T-cell (primary cell): ENCODE measurements at regions not wholly inside any gene's neighbourhood (a gene's known extent, or its start where the extent isn't known, plus 50 kb on each side); places are given as distances from the start of the nearest gene placed in this dataset.

Experiments used
- ATAC-seq, 4 experiments: fragments of 200-7000 bp in 3 of 4; fragments of 150-1000 bp in 1 of 4; cut with Tn5 transposase; replicated peaks in 1 of 4; 1 replicate in 3 of 4; 2 replicates in 1 of 4; pipeline ENCODE4 v1.10.0; 2021; ENCODE audit warnings: moderate library complexity in 3 of 4, mild to moderate bottlenecking in 2 of 4, moderate number of reproducible peaks in 1 of 4
- CTCF ChIA-PET, 2 donors: fragments of 300-600 bp; sonication (Branson Sonifier 250); formaldehyde crosslinking; loops; one replicate each; lab custom pipeline; 2022; ENCODE audit warnings: antibody characterized with exemption in 2 of 2; lab: Charles Lee
- POLR2A ChIA-PET, 2 donors: fragments of 300-600 bp; sonication (Branson Sonifier 250); formaldehyde crosslinking; loops; one replicate each; lab custom pipeline; 2022; ENCODE audit warnings: antibody characterized with exemption in 2 of 2; lab: Charles Lee
- DNase-seq, 35 experiments: peaks; one replicate each; pipeline versions ENCODE4 v3.0.0 to v3.0.0-alpha.2; 2013 to 2023
- H3K27ac ChIP-seq: one replicate; pipeline ENCODE4 v1.5.1; 2013; ENCODE audit warnings: low read length
- H3K27me3 ChIP-seq, 2 experiments: replicated peaks in 1 of 2; 1 replicate in 1 of 2; 2 replicates in 1 of 2; pipeline versions ENCODE4 v1.6.1 to v1.7.0; 2013; ENCODE audit warnings: low read length in 1 of 2, mixed read lengths in 1 of 2; ENCODE audit not compliant: control insufficient read depth in 2 of 2, insufficient read depth in 2 of 2; ENCODE audit errors: extremely low read depth in 1 of 2
- H3K36me3 ChIP-seq, 2 donors: 1 replicate in 1 of 2; 2 replicates in 1 of 2; pipeline versions ENCODE4 v1.6.1 to v1.7.0; 2013; ENCODE audit warnings: low read length in 1 of 2; ENCODE audit not compliant: control insufficient read depth in 2 of 2, insufficient read depth in 1 of 2; ENCODE audit errors: extremely low read depth in 1 of 2
- H3K4me1 ChIP-seq, 2 experiments: 1 replicate in 1 of 2; 2 replicates in 1 of 2; pipeline versions ENCODE4 v1.6.1 to v1.7.0; 2013; ENCODE audit warnings: low read length in 2 of 2, mixed read lengths in 1 of 2; ENCODE audit not compliant: insufficient read depth in 2 of 2, control insufficient read depth in 1 of 2; ENCODE audit errors: extremely low read depth in 1 of 2
- H3K4me3 ChIP-seq, 2 donors: 1 replicate in 1 of 2; 2 replicates in 1 of 2; pipeline versions ENCODE4 v1.5.1 to v1.7.0; 2013; ENCODE audit warnings: mild to moderate bottlenecking in 2 of 2, low read length in 1 of 2, moderate library complexity in 1 of 2; ENCODE audit not compliant: control insufficient read depth in 1 of 2; ENCODE audit errors: extremely low read depth in 1 of 2
- H3K9me3 ChIP-seq: 2 replicates; pipeline ENCODE4 v1.7.0; 2013
- H3K27ac Mint-ChIP-seq, 2 donors: one replicate each; pipeline ENCODE4 v1.8.0; 2020 to 2021; ENCODE audit warnings: mild to moderate bottlenecking in 2 of 2, mixed read lengths in 2 of 2
- H3K27me3 Mint-ChIP-seq, 2 donors: one replicate each; pipeline ENCODE4 v1.8.0; 2021 to 2022; ENCODE audit warnings: mixed read lengths in 2 of 2
- H3K36me3 Mint-ChIP-seq: one replicate; pipeline ENCODE4 v1.8.0; 2021; ENCODE audit warnings: mixed read lengths
- H3K4me1 Mint-ChIP-seq, 3 donors: one replicate each; pipeline ENCODE4 v1.8.0; 2020 to 2022; ENCODE audit warnings: mixed read lengths in 3 of 3, mild to moderate bottlenecking in 1 of 3
- H3K4me3 Mint-ChIP-seq, 3 donors: one replicate each; pipeline ENCODE4 v1.8.0; 2020 to 2022; ENCODE audit warnings: mild to moderate bottlenecking in 3 of 3, mixed read lengths in 3 of 3, moderate library complexity in 3 of 3
- H3K9me3 Mint-ChIP-seq, 3 donors: one replicate each; pipeline ENCODE4 v1.8.0; 2020 to 2022; ENCODE audit warnings: mixed read lengths in 3 of 3
- WGBS: methylation state at CpG from one replicate; pipeline ENCODE4 v1.1.5; 2013; ENCODE audit warnings: missing lambda C conversion rate; ENCODE audit not compliant: insufficient coverage; 5-methylcytosine and 5-hydroxymethylcytosine counted together

GRCh38 chr5:89293810-89294209 lies 410.8 kb upstream of the MEF2C start:
- Histone ChIP-seq H3K27ac (no peak overlapping the region), H3K27me3 (no peaks in the 10 kb centered on the region), H3K36me3 (no peaks in the 10 kb centered on the region), H3K9me3 (no peaks in the 10 kb centered on the region), H3K4me1 (no peaks in the 10 kb centered on the region), H3K4me3 (no peak overlapping the region)
- ATAC-seq (no peak), DNase-seq (no peak)
- H3K27me3 Mint-ChIP-seq: no peaks in the 10 kb centered on the region
- ChIA-PET CTCF (interaction anchor here in 1 of 2 donors (0.6 kb wide), 1 partner anchor 1429 kb away, joined by 4 read pairs; no protein-coding TSS in a partner anchor), POLR2A (no interaction called here)
- peaks cover 0 to 2% (median 0%) of the 10 kb centered on the region in 3 donors for H3K9me3 Mint-ChIP-seq
- no peaks in the 10 kb centered on the region for H3K4me1 Mint-ChIP-seq
- no peak overlapping the region for H3K27ac Mint-ChIP-seq
- H3K36me3 Mint-ChIP-seq: no peaks in the 10 kb centered on the region
- no CpG with 5 or more reads among the region's 2 CpGs for WGBS
- H3K4me3 Mint-ChIP-seq: no peak overlapping the region

GRCh38 chr5:89292487-89292886 lies 409.5 kb upstream of the MEF2C start:
- DNase-seq (no peak), ATAC-seq (no peak)
- H3K27ac Mint-ChIP-seq: no peak overlapping the region
- POLR2A ChIA-PET: no interaction called here
- Histone ChIP-seq H3K9me3 (no peaks in the 10 kb centered on the region), H3K36me3 (no peaks in the 10 kb centered on the region), H3K27me3 (no peaks in the 10 kb centered on the region), H3K4me1 (no peaks in the 10 kb centered on the region), H3K4me3 (no peak overlapping the region), H3K27ac (no peak overlapping the region)
- no peaks in the 10 kb centered on the region for H3K4me1 Mint-ChIP-seq
- peaks cover 0 to 2% (median 0%) of the 10 kb centered on the region in 3 donors for H3K9me3 Mint-ChIP-seq
- H3K36me3 Mint-ChIP-seq: no peaks in the 10 kb centered on the region
- CTCF ChIA-PET: no interaction called here
- no peaks in the 10 kb centered on the region for H3K27me3 Mint-ChIP-seq
- H3K4me3 Mint-ChIP-seq: no peak overlapping the region
- WGBS: 86% methylated on average over 1 of the region's 2 CpGs

- H3K4me1 Mint-ChIP-seq: no peaks in the 10 kb centered on the region
- Histone ChIP-seq H3K4me3 (no peak overlapping the region), H3K27me3 (no peaks in the 10 kb centered on the region), H3K4me1 (no peaks in the 10 kb centered on the region), H3K27ac (no peak overlapping the region), H3K36me3 (no peaks in the 10 kb centered on the region), H3K9me3 (no peaks in the 10 kb centered on the region)
- no peak for ATAC-seq
- DNase-seq: no peak
- H3K36me3 Mint-ChIP-seq: no peaks in the 10 kb centered on the region
- H3K9me3 Mint-ChIP-seq: peaks cover 0 to 2% (median 0%) of the 10 kb centered on the region in 3 donors
- no CpG with 5 or more reads among the region's 3 CpGs for WGBS
- no peak overlapping the region for H3K27ac Mint-ChIP-seq
- no peaks in the 10 kb centered on the region for H3K27me3 Mint-ChIP-seq
- CTCF ChIA-PET: no interaction called here
- POLR2A ChIA-PET: no interaction called here
- H3K4me3 Mint-ChIP-seq: no peak overlapping the region
Observed at GRCh38 chr5:89289604-89290003, 406.6 kb upstream of the MEF2C start.

GRCh38 chr5:89287964-89288363 lies 405.0 kb upstream of the MEF2C start:
- ATAC-seq (no peak), DNase-seq (no peak)
- Histone ChIP-seq H3K4me3 (no peak overlapping the region), H3K4me1 (no peaks in the 10 kb centered on the region), H3K36me3 (no peaks in the 10 kb centered on the region), H3K27ac (no peak overlapping the region), H3K27me3 (no peaks in the 10 kb centered on the region), H3K9me3 (no peaks in the 10 kb centered on the region)
- ChIA-PET POLR2A (no interaction called here), CTCF (no interaction called here)
- no peaks in the 10 kb centered on the region for H3K27me3 Mint-ChIP-seq
- H3K36me3 Mint-ChIP-seq: no peaks in the 10 kb centered on the region
- H3K4me3 Mint-ChIP-seq: no peak overlapping the region
- H3K27ac Mint-ChIP-seq: no peak overlapping the region
- H3K4me1 Mint-ChIP-seq: no peaks in the 10 kb centered on the region
- peaks cover 0 to 2% (median 0%) of the 10 kb centered on the region in 3 donors for H3K9me3 Mint-ChIP-seq

- no peak overlapping the region for H3K27ac Mint-ChIP-seq
- Histone ChIP-seq H3K36me3 (no peaks in the 10 kb centered on the region), H3K9me3 (no peaks in the 10 kb centered on the region), H3K4me3 (no peak overlapping the region), H3K27me3 (no peaks in the 10 kb centered on the region), H3K4me1 (no peaks in the 10 kb centered on the region), H3K27ac (no peak overlapping the region)
- no peaks in the 10 kb centered on the region for H3K9me3 Mint-ChIP-seq
- no peaks in the 10 kb centered on the region for H3K4me1 Mint-ChIP-seq
- H3K4me3 Mint-ChIP-seq: no peak overlapping the region
- no peaks in the 10 kb centered on the region for H3K27me3 Mint-ChIP-seq
- ChIA-PET CTCF (no interaction called here), POLR2A (no interaction called here)
- DNase-seq (no peak), ATAC-seq (no peak)
- no CpG with 5 or more reads among the region's 3 CpGs for WGBS
- no peaks in the 10 kb centered on the region for H3K36me3 Mint-ChIP-seq
Observed at GRCh38 chr5:89286320-89286719, 403.3 kb upstream of the MEF2C start.

- Histone ChIP-seq H3K27ac (no peak overlapping the region), H3K4me3 (no peak overlapping the region), H3K36me3 (no peaks in the 10 kb centered on the region), H3K4me1 (no peaks in the 10 kb centered on the region), H3K27me3 (no peaks in the 10 kb centered on the region), H3K9me3 (no peaks in the 10 kb centered on the region)
- DNase-seq (no peak), ATAC-seq (no peak)
- WGBS: 100% methylated on average over 1 of the region's 3 CpGs
- ChIA-PET POLR2A (no interaction called here), CTCF (no interaction called here)
- Mint-ChIP-seq H3K4me1 (no peaks in the 10 kb centered on the region), H3K9me3 (no peaks in the 10 kb centered on the region), H3K4me3 (no peak overlapping the region), H3K36me3 (no peaks in the 10 kb centered on the region), H3K27ac (no peak overlapping the region), H3K27me3 (no peaks in the 10 kb centered on the region)
Observed at GRCh38 chr5:89283728-89284493, 400.9 kb upstream of the MEF2C start.
